Germinal center (tissue), 1 donor: ENCODE measurements at regions not wholly inside any gene's neighbourhood (a gene's known extent, or its start where the extent isn't known, plus 50 kb on each side); places are given as distances from the start of the nearest gene placed in this dataset.

Experiments used
- DNase-seq: peaks from one replicate; pipeline ENCODE4 v3.0.0; 2012; ENCODE audit warnings: mixed read lengths, low spot score

DNA sequence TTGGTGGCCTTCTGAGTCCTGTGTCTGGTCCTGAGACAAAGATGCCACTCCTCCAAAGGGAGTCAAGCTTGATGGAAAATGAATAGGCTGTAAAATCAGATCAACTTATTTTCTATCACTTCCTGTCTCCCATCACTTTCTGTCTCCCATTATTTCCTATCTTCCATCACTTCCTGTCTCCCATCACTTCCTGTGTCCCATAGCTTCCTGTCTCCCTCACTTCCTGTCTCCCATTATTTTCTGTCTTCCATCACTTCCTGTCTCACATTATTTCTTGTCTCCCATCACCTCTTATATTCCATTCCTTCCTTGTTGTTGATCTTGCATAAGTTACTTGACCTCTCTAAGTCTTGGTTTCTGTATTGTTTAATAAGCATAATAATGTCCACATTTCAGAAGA lies 418.5 kb upstream of the EEF2KMT start:
- DNase-seq = no peak

DNA sequence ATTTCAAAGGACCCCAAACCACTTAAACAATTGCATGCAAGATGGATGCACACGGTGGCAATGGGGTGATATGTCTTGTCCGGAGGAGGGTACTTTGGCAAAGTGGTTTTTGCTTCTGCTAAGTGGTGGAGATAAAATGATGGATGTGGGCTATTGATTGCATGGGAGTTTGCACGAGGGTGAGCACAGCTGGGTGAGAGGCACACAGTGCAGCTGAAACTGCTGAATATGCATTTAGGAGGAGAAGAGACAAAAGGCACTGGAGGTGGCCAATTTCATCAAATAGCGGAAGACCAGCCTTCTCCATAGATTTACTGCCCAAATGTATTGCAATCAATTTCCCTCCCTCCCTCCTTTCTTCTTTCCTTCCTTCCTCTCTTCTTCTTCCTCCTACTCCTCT lies 414.4 kb upstream of the EEF2KMT start:
- no peak for DNase-seq

DNA sequence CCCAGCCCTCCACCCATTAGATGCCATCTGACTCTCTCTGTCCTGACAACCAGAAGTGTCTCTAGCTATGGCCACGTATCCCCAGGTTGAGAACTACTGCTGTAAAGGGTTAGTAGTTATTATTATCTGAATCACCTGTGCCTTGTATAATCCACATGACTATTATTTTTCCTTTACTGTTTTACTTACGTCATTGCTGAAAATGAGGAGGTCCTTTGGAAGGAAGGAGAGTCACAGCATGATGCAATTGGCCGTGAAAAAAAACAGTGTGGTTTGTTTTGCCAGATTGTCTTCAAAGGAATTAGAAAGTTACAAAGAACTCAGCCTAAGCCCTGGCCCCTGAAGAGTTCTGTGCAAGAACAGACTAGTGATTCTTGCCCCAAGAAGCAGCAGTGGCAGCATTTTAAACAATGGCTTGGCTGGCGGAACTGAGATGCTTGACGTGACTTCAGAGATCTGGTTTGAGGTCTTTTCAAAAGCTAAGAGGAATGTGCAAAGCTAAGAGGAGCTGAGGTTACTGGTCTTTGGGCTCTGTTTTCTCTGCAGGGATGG lies 413.3 kb upstream of the EEF2KMT start:
- DNase-seq = no peak

DNA sequence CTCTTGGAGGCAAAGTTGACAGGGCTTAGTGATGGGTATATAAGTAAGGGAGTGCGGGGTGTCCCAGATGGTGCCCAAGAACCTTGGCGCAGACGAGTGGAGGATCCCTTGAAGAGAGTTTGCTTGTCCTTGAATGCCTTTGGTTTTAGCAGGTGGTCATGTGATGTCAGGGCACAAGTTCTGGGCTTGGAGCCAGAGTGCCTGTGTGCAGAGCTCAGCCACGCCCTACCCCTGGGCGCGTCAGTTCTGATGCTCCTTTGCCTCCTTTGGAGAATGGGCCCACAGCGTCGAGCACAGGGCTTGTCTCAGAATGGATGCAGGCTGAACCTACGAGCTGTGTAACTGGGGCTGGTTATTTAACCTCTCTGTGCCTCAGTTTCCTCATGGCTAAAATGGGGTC lies 412.2 kb upstream of the EEF2KMT start:
- DNase-seq = no peak

DNA sequence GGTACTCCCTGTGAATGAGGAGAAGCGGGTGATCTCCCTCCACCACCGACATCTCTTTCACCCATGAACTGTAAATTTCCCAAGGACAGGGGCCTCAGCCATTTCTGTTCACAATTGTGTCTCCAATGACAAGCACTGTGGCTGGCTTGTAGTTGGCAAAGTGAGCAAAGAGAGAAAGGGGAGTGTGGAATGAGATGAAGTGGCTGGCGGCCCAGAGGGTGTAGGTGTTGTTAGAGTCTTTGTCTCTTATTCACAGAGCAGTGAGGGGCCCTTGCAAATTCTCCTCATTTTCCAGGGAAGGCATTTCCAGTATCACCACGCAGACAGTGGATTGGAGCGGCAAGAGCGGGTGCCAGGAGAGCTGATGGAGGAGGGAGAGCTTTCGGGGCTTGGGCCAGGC lies 411.7 kb upstream of the EEF2KMT start:
- no peak for DNase-seq

DNA sequence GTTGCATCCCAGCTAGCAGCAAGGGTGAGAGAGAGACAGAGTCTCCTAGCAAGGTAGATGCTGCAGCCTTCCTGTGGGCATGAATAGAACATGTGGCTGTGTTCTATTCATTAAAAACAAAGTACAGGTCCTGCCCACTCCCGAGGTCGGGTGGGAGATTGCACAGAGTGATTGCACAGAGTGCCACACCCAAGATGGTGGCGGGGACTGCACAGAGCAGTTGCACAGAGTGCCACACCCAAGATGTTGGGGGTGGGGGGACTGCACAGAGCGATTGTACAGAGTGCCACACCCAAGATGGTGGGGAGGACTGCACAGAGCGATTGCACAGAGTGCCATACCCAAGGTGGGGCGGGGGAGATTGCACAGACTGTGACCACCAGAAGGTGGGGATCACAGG lies 410.8 kb upstream of the EEF2KMT start:
- DNase-seq = no peak

DNA sequence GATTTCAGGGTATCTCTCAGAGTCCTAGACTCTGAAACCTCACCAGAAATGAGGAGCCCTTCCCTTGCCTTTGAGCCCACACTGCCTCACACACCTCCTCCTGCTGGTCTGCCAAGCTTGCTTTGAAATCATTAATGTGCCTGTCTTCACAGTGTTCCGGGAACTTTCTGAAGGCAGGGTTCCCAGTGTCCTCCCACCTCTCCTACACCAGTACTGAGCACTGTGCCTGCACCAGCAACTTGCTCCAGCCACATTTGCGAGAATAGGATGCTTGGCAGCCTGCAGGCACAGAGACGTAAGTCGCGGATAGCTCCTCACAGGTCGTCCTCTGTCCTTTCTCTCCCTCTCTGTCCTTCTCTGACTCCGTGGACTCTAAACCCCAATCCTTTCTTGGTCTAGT lies 408.4 kb upstream of the EEF2KMT start:
- DNase-seq = no peak

DNA sequence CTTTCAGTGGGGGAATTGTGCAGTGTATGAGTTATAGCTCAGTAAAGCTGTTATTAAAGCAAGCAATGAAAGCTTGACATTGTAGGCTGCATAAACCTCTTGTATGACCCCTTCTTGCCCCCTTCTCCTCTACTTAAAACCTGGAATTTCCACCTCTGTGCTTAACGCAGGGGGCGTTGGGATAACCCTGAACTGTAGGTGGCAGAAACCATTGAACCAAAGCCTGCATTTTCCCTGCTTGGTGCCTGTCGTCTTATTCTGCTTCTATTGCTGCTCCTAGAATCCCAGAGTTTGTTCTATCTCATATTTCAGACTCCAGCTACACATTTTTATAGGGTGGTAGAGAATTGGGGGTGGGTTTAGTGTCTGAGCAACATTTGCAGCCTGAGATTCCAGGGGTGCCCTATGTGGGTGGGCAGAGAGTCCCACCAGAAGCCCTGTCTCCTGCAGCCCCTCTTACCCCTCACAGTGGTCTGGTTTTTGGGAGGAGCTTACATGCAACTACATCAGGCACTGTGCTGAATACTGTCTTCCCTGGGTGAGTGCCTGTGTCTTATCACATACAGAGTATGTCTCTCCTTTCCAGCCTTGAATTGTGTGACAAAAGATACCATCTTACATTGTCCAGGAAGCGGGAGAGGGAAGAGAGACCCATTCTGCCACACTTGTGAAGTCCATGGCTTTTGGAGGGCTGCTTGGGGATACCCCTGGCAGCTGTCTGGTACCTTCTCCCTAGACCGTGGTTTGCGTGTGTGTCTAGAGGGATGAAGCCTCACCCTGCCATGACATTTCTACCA lies 407.7 kb upstream of the EEF2KMT start:
- no peak for DNase-seq

DNA sequence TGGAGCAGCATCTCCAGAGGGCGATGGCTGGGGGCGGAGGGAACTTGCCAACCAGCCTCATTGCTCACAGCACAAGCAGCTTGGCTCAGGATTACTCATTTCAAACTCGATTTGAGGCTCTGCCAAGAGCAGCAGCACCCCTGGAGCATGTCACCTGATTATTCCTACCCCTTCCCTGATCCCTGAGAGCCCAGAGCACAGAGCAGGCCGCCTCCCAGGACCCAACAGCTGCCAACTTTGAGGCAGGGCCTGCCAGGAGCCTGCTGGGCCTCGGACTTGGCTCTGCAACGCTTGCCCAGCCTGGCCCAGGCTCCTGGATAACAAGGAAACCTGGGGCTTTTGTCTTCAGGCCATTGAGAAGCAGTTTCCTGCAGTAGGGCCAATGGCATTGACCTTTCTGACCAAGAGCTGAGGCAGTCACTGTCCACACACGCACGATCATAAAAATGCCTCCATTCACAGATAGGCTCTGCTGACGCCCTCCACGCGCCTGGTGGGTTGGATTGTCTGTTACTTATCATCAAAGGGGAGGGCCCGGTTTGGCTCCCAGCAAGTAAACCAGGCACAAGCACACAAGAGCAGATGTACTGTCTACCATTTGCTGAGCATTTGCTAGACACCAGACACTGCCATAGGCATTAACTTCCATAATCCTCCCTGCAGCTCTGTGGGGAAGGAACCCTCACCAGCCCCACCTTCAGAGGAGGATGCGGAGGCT lies 406.6 kb upstream of the EEF2KMT start:
- no peak for DNase-seq

DNA sequence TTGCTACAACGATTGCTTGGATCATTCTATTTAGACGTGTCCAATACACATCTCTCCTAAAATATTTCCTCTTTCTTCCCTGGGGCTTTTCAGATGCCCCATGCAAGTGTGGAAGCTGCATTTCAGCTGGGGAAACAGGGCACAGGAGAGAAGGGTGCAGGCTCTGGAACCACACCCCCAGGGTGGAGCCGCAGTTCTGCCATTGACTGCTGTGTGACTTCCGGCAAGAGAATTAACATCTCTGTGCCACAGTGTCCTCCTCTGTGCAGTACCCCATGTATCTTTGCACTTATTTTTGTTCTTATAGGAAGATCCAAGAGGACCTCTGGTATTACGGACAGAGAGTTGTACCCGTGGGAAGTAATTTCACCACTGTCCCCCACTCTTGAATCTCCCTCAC lies 405.3 kb upstream of the EEF2KMT start:
- no peak for DNase-seq

DNA sequence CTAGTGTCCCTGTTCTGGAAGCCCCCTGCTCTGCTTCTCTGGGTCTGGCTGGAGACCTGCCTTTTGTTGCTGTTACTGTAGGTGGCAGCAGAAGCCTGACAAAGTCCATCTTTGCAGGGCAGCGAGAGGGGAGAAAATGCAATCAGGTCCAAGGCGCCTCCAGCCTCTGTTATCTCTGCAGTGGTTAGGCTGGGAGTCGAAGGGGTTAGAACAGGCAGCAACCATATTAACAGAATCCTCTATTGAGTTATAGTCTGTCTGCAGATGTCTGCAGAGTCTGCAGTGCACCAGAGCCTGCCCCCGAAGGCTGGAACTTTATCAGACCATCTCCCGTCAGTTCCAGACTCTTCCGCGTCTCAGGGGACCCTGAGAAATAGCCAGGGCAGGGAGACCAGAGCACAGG lies 404.9 kb upstream of the EEF2KMT start:
- no peak for DNase-seq

DNA sequence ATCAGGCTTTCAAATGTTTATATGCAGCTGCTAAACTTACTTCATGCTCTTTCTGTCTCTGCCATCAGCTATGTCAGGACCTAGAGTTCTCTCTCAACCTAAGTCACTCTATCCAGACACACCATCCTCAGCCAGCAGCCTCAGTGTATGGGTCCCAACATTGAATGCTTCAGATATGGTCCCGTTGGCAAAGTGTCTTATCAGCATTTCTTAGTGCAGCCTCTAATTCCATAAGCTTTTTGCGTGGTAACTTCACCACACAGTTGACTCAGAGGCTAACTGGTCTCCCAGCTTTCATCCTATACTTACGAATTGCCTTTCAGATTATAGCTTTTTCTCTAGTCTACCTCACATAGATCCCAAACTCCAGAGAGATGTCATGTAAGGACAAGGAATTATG lies 402.9 kb upstream of the EEF2KMT start:
- DNase-seq = no peak

DNA sequence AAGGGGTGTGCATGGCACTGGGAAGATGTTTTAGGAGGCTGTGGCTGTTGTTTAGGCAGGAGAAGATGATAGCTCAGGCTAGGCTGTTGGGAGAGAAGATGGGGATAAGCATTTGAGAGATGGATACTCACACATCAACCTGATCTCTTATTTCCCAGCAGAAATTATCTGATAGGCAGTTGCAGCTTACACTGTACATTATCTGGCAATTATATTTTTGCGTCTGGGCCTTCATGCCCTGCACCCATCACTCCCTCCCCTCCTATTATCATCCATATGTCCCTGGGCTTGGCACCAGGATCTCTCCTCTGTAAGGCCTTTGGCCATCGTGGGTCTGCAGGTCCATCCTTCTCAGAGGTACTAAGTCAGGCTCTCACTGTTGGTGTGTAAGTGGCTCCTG lies 401.0 kb upstream of the EEF2KMT start:
- DNase-seq = no peak

DNA sequence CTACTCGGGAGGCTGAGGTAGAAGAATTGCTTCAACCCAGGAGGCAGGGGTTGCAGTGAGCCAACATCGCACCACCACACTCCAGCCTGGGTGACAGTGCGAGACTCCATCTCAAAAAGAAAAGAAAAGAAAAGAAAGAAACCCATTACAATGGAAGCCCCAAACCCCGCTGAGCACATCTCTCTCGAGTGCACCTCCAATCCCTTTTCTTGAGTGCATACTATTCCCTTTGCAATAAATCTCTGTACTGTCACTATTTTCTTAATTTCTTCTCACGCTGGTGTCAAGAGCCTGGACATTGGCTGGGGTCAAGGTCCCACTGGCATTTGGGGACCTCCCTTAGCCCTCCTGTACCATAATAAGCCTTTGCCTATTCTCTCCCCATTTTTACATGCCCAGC lies 398.4 kb upstream of the EEF2KMT start:
- no peak for DNase-seq

DNA sequence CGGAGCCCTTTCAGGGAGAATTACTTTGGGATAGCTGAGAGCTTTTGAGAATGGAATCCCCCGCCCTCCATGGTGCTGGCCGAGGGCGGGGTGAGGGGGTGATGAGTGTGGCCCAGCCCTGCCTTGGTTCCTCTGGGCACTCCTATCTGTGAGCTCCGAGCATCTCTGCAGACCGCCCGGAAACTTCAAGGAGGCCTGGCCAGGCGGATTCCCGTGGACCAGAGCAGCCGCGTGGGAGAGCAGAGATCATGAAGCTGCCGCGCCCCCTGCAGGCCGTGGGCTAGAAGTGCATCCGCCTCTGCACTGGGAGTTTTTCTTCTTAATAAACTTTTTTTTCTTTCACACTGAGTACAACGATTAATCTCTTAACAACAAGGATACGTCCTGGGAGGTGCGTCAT lies 392.9 kb upstream of the EEF2KMT start:
- peak; percentile 9 for DNase-seq

DNA sequence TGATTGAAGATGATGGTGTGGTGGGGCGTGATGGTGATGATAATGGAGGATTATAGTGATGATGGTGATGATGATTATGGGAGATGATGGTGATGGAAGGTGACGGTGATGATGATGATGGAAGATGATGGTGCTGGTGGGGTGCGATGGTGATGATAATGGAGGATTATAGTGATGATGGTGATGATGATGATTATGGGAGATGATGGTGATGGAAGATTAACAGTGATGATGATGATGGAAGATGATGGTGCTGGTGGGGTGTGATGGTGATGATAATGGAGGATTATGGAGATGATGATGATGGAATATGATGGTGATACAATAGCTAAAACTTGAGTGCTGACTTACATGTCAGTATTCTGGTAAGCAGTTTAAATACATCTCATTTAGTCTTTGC lies 391.0 kb upstream of the EEF2KMT start:
- DNase-seq = no peak

DNA sequence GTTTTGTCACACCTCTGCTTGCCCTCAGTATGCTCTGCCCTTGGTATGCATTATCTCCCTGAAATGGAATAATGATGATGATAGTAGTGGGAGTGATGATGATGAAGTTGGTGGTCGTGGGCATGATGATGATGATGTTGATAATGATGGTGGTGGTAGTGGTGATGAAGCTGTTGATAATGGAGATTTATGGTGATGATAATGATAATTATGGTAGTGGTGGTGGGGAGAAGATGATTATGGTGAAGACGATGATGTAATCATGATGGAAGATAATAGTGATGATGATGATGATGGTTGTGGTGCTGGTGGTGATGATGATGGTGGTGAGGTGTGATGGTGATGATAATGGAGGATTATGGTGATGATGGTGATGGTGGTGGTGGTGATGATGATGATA lies 390.1 kb upstream of the EEF2KMT start:
- DNase-seq = no peak

DNA sequence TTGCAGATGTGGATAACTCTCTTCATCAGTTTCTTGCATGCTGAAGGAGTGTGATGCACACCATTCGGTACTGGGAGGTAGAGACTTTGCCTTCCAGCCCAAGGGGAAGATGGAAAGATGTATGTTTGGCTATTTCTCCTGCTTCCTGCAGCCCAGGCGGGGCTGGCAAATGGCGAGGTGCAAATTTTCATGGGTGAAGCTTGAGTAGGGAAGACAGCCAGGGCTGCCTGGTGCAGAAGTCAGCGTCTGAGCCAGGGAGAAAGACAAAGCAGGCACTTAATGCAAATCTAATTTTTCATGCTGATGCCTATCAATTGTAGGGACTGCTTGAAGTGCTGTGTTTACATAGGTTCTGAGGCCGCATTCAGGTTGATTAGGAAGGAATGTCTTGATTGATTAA lies 384.7 kb upstream of the EEF2KMT start:
- no peak for DNase-seq

DNA sequence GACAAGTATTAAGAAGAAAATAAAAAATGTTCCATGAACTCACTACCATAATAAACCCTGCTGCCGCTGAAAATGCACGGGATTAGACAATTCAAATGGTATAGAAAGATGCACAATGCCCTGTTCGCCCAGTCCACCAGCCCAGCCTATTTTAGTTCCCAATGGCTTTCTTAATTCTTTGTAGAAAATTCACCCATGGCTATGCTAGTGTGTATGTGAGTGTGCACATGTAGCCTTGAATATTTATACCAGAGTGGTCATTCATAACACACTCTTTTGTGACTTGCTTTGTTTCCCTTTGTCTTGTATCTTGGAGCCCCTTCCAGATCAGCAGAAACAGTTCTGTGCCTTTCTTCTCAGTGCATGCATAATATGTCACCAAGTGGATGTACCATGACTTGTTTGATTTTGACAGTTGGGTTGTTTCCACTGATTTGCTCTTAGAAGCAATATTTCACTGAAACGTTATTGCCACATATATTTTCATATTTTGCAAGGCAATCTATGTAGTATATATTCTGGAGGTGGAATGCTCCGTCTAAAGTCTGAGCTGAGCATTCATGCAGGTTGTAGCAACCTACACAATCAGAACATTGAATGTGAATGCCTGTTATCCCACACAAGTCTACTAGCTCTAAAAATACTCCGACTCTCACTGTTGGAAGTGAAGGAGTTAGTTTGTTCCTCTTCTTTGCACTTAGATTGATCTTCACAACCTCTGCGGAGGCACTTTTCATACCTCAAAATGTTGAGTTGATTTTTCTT lies 383.0 kb upstream of the EEF2KMT start:
- no peak for DNase-seq

DNA sequence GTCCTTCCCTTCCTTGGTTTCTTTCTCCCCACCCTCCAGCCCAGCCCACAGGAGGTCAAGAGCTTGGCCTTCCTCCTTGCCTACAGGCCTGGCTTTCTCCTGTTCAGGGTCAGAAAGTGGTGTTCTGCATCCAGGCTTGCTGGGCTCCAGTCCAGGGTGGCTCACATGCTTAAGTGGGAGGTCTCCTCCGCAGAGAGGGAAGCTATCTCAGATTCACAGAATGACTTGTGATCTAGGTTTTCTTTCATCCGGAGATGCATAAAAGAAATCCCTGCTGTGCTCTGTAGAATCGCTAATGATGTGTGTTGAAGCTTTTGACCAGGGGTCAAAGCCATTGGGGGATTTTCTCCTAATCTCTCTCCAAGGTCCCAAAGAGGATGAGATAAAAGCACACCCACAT lies 382.3 kb upstream of the EEF2KMT start:
- no peak for DNase-seq

DNA sequence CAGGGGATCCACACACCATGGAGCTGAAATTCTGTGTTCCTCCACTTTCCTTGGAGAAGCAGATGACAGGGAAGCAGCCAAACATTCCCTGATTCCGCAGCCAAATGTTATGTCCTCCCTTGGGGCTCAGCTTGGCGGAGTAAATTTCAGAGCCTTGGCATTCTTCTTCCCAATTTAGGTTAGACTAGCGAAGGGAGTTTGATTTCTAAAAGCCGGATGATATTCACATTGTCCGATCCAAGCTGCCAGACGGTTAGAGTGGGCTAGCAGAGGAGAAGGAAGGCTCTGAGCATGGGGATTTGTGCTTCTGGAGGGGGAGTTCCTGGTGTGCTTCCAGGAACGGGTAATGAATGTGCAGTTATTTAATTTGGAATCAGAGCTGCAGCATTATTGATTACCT lies 380.4 kb upstream of the EEF2KMT start:
- no peak for DNase-seq

DNA sequence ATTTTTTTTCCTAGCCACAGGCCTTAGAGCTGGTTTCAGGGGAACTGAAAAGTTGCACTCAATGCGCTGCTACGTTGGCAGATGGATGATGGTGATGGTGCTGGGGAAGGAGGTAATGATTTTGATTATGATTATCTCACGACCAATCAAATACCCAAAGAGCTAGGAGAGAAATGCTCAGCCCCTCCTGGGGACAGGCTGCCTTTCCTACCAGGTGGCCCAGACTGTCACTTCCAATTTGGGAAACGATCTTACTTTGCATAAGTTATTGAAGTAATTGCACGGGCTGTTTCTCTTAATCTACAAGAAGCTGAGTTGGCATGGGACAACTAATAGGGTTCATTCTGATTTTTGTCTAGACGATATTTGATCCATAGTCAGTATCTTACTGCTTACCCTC lies 379.7 kb upstream of the EEF2KMT start:
- no peak for DNase-seq

DNA sequence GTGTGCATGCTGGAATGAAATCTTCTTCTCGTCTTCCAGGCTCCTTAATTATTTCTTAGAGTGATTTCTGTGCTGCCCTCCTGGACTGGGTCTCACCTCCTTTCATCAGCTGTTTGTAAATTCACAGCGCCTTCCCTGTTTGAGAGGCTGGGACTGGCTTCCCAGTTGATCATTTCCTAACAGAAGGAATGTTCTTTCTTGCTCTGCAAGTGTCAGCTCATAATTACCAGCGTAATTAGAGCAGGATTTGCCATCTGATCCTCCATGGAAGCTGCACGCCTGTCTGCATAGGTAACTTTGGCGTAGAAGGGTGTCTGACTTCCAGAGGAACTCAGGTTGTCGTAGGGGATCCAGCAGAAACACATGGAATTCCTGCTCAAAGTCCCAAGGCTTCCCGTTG lies 375.0 kb upstream of the EEF2KMT start:
- no peak for DNase-seq
